K562 (cell line): ENCODE measurements at regions not wholly inside any gene's neighbourhood (a gene's known extent, or its start where the extent isn't known, plus 50 kb on each side); places are given as distances from the start of the nearest gene placed in this dataset.

Source experiments
- ATAC-seq: fragments of 200-7000 bp; cut with Tn5 transposase; 3 replicates; pipeline ENCODE4 v1.9.1; 2020; ENCODE audit warnings: moderate library complexity
- BruUV-seq: library from RNA; stranded (reverse); fragments of 400-500 nt; replicated peaks from 2 replicates; lab custom pipeline; 2021; lab: Mats Ljungman, UMichigan
- CTCF ChIA-PET: fragments of 300-600 bp; formaldehyde crosslinking; extraction: SDS; loops from one replicate; lab custom pipeline; 2021; ENCODE audit warnings: low intra/inter-chr PET ratio; lab: Yijun Ruan, JAX
- POLR2A ChIA-PET: fragments of 300-600, 350-650 bp; sonication (Branson Sonifier 250); formaldehyde crosslinking; extraction: SDS; loops from one replicate; lab custom pipeline; 2021; ENCODE audit warnings: antibody characterized with exemption, inconsistent platforms; lab: Yijun Ruan, JAX
- DNase-seq, 4 experiments: peaks; one replicate each; pipeline versions ENCODE4 v3.0.0 to v3.0.0-alpha.2; 2011 to 2018; ENCODE audit warnings: low spot score in 3 of 4, mixed read lengths in 3 of 4; ENCODE audit errors: extremely low read depth in 1 of 4
- FAIRE-seq: peaks from 2 replicates; lab custom pipeline; 2011; peaks lifted over from hg19 to GRCh38; lab: Jason Lieb, UNC
- H2AFZ ChIP-seq: 2 replicates; pipeline ENCODE4 v1.6.0; 2011; ENCODE audit warnings: low read depth, low read length, control low read depth, inconsistent platforms
- H3K27ac ChIP-seq: fragments of 200-600 bp; 3 replicates; pipeline ENCODE4 v1.8.0; 2011; ENCODE audit warnings: low read depth, mild to moderate bottlenecking, control low read depth, inconsistent platforms, low read length, moderate library complexity, mixed read lengths; ENCODE audit errors: extremely low read depth
- H3K27me3 ChIP-seq, 2 experiments: fragments of 300-600 bp in 1 of 2; 2 replicates in 1 of 2; 3 replicates in 1 of 2; pipeline versions ENCODE4 v1.6.0 to v1.8.0; 2011; ENCODE audit warnings: inconsistent platforms in 2 of 2, low read length in 2 of 2, mild to moderate bottlenecking in 1 of 2, mixed read lengths in 1 of 2, moderate library complexity in 1 of 2; ENCODE audit not compliant: control insufficient read depth in 2 of 2, insufficient read depth in 2 of 2
- H3K36me3 ChIP-seq: fragments of 300-600 bp; 3 replicates; pipeline ENCODE4 v1.8.0; 2011; ENCODE audit warnings: mild to moderate bottlenecking, low read length, inconsistent platforms; ENCODE audit not compliant: control insufficient read depth, insufficient read depth
- H3K4me1 ChIP-seq, 2 experiments: fragments of 200-600 bp in 1 of 2; replicated peaks in 1 of 2; 2 replicates in 1 of 2; 3 replicates in 1 of 2; pipeline versions ENCODE4 v1.5.1 to v1.8.0; 2011; ENCODE audit warnings: inconsistent platforms in 2 of 2, low read length in 2 of 2, mild to moderate bottlenecking in 1 of 2, mixed read lengths in 1 of 2, moderate library complexity in 1 of 2; ENCODE audit not compliant: control insufficient read depth in 2 of 2, insufficient read depth in 2 of 2
- H3K4me2 ChIP-seq: 2 replicates; pipeline ENCODE4 v1.6.1; 2011; ENCODE audit warnings: low read length, control low read depth, inconsistent platforms, mixed read lengths; ENCODE audit not compliant: insufficient read depth
- H3K4me3 ChIP-seq: fragments of 200-600 bp; sonication (generic), shearing (Covaris generic); 2 replicates; pipeline ENCODE4 v1.5.1; 2016; ENCODE audit warnings: control low read depth, inconsistent platforms
- H3K79me2 ChIP-seq: fragments of 200-600 bp; 3 replicates; pipeline ENCODE4 v1.8.0; 2011; ENCODE audit warnings: low read length, inconsistent platforms; ENCODE audit not compliant: control insufficient read depth, insufficient read depth
- H3K9ac ChIP-seq, 2 experiments: 2 replicates each; pipeline versions ENCODE4 v1.6.0 to v1.6.1; 2011; ENCODE audit warnings: low read depth in 2 of 2, low read length in 2 of 2, control low read depth in 1 of 2, inconsistent platforms in 1 of 2, mild to moderate bottlenecking in 1 of 2, mixed read lengths in 1 of 2; ENCODE audit not compliant: insufficient read depth in 1 of 2
- H3K9me1 ChIP-seq: one replicate; pipeline ENCODE4 v1.6.0; 2011; ENCODE audit warnings: inconsistent platforms, mild to moderate bottlenecking, low read length, moderate library complexity; ENCODE audit not compliant: control insufficient read depth, insufficient read depth
- H3K9me3 ChIP-seq: replicated peaks from 2 replicates; pipeline ENCODE4 v1.5.1; 2011; ENCODE audit warnings: low read depth, low read length, inconsistent platforms; ENCODE audit not compliant: control insufficient read depth, insufficient read depth
- H4K20me1 ChIP-seq: replicated peaks from 2 replicates; pipeline ENCODE4 v1.6.1; 2011; ENCODE audit warnings: low read length, inconsistent platforms, mixed read lengths; ENCODE audit not compliant: control insufficient read depth, insufficient read depth
- ATF7 ChIP-seq: fragments of 450-650 bp; IDR thresholded peaks from 2 replicates; pipeline ENCODE4 v1.7.1; 2014; ENCODE audit warnings: mild to moderate bottlenecking, moderate library complexity
- GTF2A2 ChIP-seq: IDR thresholded peaks from 2 replicates; pipeline ENCODE4 v1.6.1; 2016; ENCODE audit warnings: mild to moderate bottlenecking, missing genetic modification characterization, missing compliant biosample characterization
- L3MBTL2 ChIP-seq: fragments of 450-650 bp; IDR thresholded peaks from 2 replicates; pipeline ENCODE4 v1.6.1; 2016; ENCODE audit warnings: mild to moderate bottlenecking, moderate library complexity
- MAZ ChIP-seq, 2 experiments: fragments of 450-650 bp in 1 of 2; sonication (generic) in 1 of 2; formaldehyde crosslinking; IDR thresholded peaks in 1 of 2; conservative IDR thresholded peaks in 1 of 2; 2 replicates each; pipeline versions ENCODE4 v1.4.0 to v1.5.0; 2020; ENCODE audit warnings: mild to moderate bottlenecking in 1 of 2, missing genetic modification reagents in 1 of 2
- POLR2B ChIP-seq: fragments of 450-650 bp; IDR thresholded peaks from 2 replicates; pipeline ENCODE4 v1.6.1; 2018; ENCODE audit warnings: low read depth; ENCODE audit not compliant: partially characterized antibody
- RNF2 ChIP-seq: sonication (generic); IDR thresholded peaks from 2 replicates; pipeline ENCODE4 v1.6.1; 2016
- SMARCE1 ChIP-seq: fragments of 450-650 bp; IDR thresholded peaks from 2 replicates; pipeline ENCODE4 v1.7.1; 2016; ENCODE audit warnings: mild to moderate bottlenecking
- SOX6 ChIP-seq: fragments of 450-650 bp; IDR thresholded peaks from 2 replicates; pipeline ENCODE4 v1.6.1; 2014; ENCODE audit warnings: mild to moderate bottlenecking
- XRCC5 ChIP-seq: fragments of 200-400 bp; formaldehyde crosslinking; IDR thresholded peaks from 2 replicates; pipeline ENCODE4 v1.6.1; 2017; ENCODE audit warnings: low read depth, mild to moderate bottlenecking, low read length
- WGBS: fragments of 100-300 bp; shearing (Covaris generic); methylation state at CpG from one replicate; pipeline ENCODE4 v1.1.6; 2016; ENCODE audit warnings: low coverage, mixed read lengths; ENCODE audit not compliant: insufficient coverage; ENCODE audit errors: missing lambda C conversion rate; 5-methylcytosine and 5-hydroxymethylcytosine counted together
- in situ Hi-C: fragments of 300-500 bp; cut with MboI; formaldehyde crosslinking; loops from 4 replicates; pipeline ENCODE4 v1.15.0; 2018; ENCODE audit warnings: inconsistent platforms, mixed read lengths
- intact Hi-C: fragments of 100-400 bp; cut with micrococcal nuclease; formaldehyde crosslinking; loops from 2 replicates; pipeline ENCODE4 v1.14.2; 2022
- TF ChIP-seq, protein P1 (sequence below): fragments of 200-600 bp; sonication (generic); IDR thresholded peaks from one replicate; pipeline ENCODE4 v1.6.1; 2012; ENCODE audit warnings: mild to moderate bottlenecking, low read depth, low read length, inconsistent platforms

DNA sequence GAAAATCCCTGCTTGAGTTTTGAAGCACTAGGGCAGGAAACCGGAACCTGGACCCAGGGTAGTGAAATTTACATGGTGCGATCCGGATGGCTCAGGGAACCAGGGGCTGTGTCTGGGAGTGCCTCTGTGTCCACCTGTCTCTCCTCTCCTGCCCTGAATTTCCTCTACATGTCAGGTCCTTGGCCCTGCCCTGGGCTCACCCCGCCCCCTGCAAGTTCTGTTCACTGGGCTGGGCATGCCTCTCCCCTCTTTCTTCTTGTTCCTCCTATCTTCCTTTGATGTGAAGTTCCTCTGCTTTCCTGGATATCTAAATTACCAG is 435.9 kb upstream of the RBMS3 start (continued):
- TF ChIP-seq L3MBTL2 (no peak), ATF7 (no peak)

DNA sequence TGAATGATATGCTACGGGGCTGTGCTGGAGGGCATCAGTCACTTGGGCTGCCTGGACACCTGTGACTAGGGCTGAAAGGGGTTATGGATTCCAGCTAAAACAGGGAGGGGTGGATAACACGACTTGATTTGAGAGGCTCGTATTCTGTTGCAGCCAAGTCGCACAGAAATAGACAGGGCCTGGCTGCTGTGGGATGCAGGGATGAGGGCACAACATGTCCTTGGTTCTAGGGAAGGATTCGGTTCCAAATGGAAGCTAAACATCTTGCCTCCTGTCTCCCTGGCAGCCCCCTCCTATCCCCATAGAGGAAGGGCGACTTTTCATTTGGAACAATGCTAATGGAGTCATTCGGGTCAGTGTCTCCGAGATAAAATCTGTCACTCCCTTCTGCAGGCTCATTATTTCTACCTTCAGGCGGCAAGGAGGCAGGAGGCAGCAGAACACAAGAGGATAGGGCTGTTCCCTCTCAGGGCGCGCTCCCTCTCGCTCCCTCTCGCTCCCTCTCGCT is 433.8 kb upstream of the RBMS3 start:
- POLR2A ChIA-PET: no interaction called here
- intact Hi-C loops: no loop called here
- Histone ChIP-seq H3K9ac (no peak overlapping the region), H3K27me3 (no peaks in the 10 kb centered on the region), H3K27ac (no peak overlapping the region), H4K20me1 (no peaks in the 10 kb centered on the region), H2AFZ (no peak overlapping the region), H3K4me1 (no peaks in the 10 kb centered on the region), H3K4me2 (no peak overlapping the region), H3K4me3 (no peak overlapping the region), H3K9me1 (no peaks in the 10 kb centered on the region), H3K36me3 (no peaks in the 10 kb centered on the region), H3K9me3 (no peaks in the 10 kb centered on the region), H3K79me2 (no peaks in the 10 kb centered on the region)
- DNase-seq (no peak), ATAC-seq (no peak), FAIRE-seq (no peak)
- no TSS peak for BruUV-seq
- under 1% methylated on average over 14 of the region's 14 CpGs for WGBS
- in situ Hi-C loops: no loop called here
- CTCF ChIA-PET: no interaction called here
- TF ChIP-seq POLR2B: no peak
- no peak for TF ChIP-seq RNF2
- no peak for TF ChIP-seq SOX6
- TF ChIP-seq XRCC5: no peak
- TF ChIP-seq MAZ (CRISPR knock-in tag; conservative IDR thresholded peaks at IDR 0.05 in 1 of 2, IDR thresholded peaks at IDR 0.05 in 1 of 2): no peak
- no peak for TF ChIP-seq SMARCE1
- TF ChIP-seq, protein P1, sequence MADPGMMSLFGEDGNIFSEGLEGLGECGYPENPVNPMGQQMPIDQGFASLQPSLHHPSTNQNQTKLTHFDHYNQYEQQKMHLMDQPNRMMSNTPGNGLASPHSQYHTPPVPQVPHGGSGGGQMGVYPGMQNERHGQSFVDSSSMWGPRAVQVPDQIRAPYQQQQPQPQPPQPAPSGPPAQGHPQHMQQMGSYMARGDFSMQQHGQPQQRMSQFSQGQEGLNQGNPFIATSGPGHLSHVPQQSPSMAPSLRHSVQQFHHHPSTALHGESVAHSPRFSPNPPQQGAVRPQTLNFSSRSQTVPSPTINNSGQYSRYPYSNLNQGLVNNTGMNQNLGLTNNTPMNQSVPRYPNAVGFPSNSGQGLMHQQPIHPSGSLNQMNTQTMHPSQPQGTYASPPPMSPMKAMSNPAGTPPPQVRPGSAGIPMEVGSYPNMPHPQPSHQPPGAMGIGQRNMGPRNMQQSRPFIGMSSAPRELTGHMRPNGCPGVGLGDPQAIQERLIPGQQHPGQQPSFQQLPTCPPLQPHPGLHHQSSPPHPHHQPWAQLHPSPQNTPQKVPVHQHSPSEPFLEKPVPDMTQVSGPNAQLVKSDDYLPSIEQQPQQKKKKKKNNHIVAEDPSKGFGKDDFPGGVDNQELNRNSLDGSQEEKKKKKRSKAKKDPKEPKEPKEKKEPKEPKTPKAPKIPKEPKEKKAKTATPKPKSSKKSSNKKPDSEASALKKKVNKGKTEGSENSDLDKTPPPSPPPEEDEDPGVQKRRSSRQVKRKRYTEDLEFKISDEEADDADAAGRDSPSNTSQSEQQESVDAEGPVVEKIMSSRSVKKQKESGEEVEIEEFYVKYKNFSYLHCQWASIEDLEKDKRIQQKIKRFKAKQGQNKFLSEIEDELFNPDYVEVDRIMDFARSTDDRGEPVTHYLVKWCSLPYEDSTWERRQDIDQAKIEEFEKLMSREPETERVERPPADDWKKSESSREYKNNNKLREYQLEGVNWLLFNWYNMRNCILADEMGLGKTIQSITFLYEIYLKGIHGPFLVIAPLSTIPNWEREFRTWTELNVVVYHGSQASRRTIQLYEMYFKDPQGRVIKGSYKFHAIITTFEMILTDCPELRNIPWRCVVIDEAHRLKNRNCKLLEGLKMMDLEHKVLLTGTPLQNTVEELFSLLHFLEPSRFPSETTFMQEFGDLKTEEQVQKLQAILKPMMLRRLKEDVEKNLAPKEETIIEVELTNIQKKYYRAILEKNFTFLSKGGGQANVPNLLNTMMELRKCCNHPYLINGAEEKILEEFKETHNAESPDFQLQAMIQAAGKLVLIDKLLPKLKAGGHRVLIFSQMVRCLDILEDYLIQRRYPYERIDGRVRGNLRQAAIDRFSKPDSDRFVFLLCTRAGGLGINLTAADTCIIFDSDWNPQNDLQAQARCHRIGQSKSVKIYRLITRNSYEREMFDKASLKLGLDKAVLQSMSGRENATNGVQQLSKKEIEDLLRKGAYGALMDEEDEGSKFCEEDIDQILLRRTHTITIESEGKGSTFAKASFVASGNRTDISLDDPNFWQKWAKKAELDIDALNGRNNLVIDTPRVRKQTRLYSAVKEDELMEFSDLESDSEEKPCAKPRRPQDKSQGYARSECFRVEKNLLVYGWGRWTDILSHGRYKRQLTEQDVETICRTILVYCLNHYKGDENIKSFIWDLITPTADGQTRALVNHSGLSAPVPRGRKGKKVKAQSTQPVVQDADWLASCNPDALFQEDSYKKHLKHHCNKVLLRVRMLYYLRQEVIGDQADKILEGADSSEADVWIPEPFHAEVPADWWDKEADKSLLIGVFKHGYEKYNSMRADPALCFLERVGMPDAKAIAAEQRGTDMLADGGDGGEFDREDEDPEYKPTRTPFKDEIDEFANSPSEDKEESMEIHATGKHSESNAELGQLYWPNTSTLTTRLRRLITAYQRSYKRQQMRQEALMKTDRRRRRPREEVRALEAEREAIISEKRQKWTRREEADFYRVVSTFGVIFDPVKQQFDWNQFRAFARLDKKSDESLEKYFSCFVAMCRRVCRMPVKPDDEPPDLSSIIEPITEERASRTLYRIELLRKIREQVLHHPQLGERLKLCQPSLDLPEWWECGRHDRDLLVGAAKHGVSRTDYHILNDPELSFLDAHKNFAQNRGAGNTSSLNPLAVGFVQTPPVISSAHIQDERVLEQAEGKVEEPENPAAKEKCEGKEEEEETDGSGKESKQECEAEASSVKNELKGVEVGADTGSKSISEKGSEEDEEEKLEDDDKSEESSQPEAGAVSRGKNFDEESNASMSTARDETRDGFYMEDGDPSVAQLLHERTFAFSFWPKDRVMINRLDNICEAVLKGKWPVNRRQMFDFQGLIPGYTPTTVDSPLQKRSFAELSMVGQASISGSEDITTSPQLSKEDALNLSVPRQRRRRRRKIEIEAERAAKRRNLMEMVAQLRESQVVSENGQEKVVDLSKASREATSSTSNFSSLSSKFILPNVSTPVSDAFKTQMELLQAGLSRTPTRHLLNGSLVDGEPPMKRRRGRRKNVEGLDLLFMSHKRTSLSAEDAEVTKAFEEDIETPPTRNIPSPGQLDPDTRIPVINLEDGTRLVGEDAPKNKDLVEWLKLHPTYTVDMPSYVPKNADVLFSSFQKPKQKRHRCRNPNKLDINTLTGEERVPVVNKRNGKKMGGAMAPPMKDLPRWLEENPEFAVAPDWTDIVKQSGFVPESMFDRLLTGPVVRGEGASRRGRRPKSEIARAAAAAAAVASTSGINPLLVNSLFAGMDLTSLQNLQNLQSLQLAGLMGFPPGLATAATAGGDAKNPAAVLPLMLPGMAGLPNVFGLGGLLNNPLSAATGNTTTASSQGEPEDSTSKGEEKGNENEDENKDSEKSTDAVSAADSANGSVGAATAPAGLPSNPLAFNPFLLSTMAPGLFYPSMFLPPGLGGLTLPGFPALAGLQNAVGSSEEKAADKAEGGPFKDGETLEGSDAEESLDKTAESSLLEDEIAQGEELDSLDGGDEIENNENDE: no peak
- TF ChIP-seq GTF2A2 (tag): no peak
